HepG2 (cell line): ENCODE measurements at regions not wholly inside any gene's neighbourhood (a gene's known extent, or its start where the extent isn't known, plus 50 kb on each side); places are given as distances from the start of the nearest gene placed in this dataset.

Source experiments
- MYNN ChIP-seq: sonication (generic); formaldehyde crosslinking; IDR thresholded peaks from 2 replicates; pipeline ENCODE4 v1.4.0; 2020; ENCODE audit warnings: mild to moderate bottlenecking, low read depth, missing genetic modification reagents
- POLR2AphosphoS5 ChIP-seq: IDR thresholded peaks from 2 replicates; pipeline ENCODE4 v1.6.1; 2012; ENCODE audit warnings: low read depth, low read length
- ZNF510 ChIP-seq: sonication (generic); formaldehyde crosslinking; IDR thresholded peaks from 2 replicates; pipeline ENCODE4 v1.4.0; 2020; ENCODE audit warnings: low read depth, mild to moderate bottlenecking, missing genetic modification reagents
- TF ChIP-seq, protein P1 (sequence below): sonication (generic); formaldehyde crosslinking; IDR thresholded peaks from 2 replicates; pipeline ENCODE4 v1.5.0; 2020; ENCODE audit warnings: mild to moderate bottlenecking, missing genetic modification reagents, moderate library complexity
- TF ChIP-seq, protein P2 (sequence below): IDR thresholded peaks from 2 replicates; pipeline ENCODE4 v1.6.1; 2012; ENCODE audit warnings: inconsistent platforms

DNA sequence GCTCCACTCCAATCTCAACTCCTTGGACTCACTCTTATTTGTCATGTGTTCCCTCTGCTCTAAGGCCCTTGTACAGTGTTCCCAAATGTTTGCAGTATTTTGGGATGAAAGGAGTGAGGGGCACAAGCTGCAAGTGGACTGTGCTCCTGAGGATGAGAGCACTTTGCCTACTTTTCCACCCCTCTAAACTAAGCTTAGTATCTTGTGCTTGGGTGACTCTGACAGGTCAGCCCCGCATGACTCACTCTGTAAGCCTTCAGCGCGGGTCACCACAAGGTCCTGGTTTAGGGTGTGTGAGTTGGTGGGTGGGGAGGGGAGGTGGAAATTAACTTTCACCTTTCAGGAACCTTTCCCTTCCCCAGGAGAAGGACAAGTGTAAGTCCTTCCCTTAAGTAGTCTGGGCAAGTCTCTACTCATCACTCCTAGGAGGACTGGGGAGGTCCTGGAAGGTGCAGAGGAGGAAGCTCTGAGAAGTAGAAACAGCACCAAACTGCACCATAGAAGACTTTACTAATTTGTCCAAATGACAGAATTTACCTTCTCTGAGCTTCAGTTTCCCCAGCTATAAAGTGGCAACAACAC, 68.8 kb upstream of the EPB41L1 start:
- no peak for TF ChIP-seq POLR2AphosphoS5
- TF ChIP-seq MYNN (CRISPR knock-in tag) = no peak
- TF ChIP-seq, protein P1, sequence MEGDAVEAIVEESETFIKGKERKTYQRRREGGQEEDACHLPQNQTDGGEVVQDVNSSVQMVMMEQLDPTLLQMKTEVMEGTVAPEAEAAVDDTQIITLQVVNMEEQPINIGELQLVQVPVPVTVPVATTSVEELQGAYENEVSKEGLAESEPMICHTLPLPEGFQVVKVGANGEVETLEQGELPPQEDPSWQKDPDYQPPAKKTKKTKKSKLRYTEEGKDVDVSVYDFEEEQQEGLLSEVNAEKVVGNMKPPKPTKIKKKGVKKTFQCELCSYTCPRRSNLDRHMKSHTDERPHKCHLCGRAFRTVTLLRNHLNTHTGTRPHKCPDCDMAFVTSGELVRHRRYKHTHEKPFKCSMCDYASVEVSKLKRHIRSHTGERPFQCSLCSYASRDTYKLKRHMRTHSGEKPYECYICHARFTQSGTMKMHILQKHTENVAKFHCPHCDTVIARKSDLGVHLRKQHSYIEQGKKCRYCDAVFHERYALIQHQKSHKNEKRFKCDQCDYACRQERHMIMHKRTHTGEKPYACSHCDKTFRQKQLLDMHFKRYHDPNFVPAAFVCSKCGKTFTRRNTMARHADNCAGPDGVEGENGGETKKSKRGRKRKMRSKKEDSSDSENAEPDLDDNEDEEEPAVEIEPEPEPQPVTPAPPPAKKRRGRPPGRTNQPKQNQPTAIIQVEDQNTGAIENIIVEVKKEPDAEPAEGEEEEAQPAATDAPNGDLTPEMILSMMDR (CRISPR knock-in tag) = no peak
- no peak for TF ChIP-seq ZNF510 (CRISPR knock-in tag)
- TF ChIP-seq, protein P2, sequence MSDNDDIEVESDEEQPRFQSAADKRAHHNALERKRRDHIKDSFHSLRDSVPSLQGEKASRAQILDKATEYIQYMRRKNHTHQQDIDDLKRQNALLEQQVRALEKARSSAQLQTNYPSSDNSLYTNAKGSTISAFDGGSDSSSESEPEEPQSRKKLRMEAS = no peak
